ENCODE measurements at regions not wholly inside any gene's neighbourhood (a gene's known extent, or its start where the extent isn't known, plus 50 kb on each side); places are given as distances from the start of the nearest gene placed in this dataset.

DNA sequence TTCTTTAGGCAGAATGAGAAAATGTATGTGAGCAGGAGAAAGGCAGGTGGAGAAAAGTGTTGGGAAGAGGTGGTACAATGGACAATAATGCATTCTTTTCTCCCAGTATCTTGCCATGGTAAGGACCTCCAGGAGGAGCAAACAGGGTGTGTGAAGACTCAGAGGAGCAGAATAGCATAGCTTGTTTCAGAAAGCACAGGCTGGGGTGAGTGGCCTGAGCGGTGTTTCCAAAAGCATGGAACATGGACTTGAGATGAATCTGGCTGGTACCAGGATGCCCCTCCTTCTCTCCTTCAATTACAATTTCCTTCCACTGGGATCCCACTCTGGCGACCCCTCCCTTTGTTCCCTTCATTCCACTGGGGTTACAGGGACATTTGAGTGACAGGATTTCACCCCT is 123.4 kb upstream of the TNR start:
- no peaks in the 10 kb centered on the region for H3K36me3 ChIP-seq
- H3K27ac ChIP-seq, result no peak overlapping the region
- H3K4me3 ChIP-seq, result no peak overlapping the region
- H3K9me3 ChIP-seq, result no peaks in the 10 kb centered on the region
- no peak for TF ChIP-seq Cebpa-rat (IDR thresholded peaks at IDR 0.05)
- H3K27me3 ChIP-seq, result no peaks in the 10 kb centered on the region
- H3K4me2 ChIP-seq, result no peak overlapping the region
- no peaks in the 10 kb centered on the region for H4K20me1 ChIP-seq
- H3K4me1 ChIP-seq, result no peaks in the 10 kb centered on the region
- no peak overlapping the region for H3K9ac ChIP-seq

GRCh38 chr1:175865041-175865766 is 121.8 kb upstream of the TNR start:
- no peak overlapping the region for H3K4me3 ChIP-seq
- H3K27me3 ChIP-seq, result no peaks in the 10 kb centered on the region
- TF ChIP-seq Cebpa-rat (IDR thresholded peaks at IDR 0.05), result no peak
- H4K20me1 ChIP-seq, result no peaks in the 10 kb centered on the region
- H3K4me2 ChIP-seq, result no peak overlapping the region
- H3K27ac ChIP-seq, result no peak overlapping the region
- H3K4me1 ChIP-seq, result no peaks in the 10 kb centered on the region
- no peaks in the 10 kb centered on the region for H3K9me3 ChIP-seq
- H3K9ac ChIP-seq, result no peak overlapping the region
- H3K36me3 ChIP-seq, result no peaks in the 10 kb centered on the region

DNA sequence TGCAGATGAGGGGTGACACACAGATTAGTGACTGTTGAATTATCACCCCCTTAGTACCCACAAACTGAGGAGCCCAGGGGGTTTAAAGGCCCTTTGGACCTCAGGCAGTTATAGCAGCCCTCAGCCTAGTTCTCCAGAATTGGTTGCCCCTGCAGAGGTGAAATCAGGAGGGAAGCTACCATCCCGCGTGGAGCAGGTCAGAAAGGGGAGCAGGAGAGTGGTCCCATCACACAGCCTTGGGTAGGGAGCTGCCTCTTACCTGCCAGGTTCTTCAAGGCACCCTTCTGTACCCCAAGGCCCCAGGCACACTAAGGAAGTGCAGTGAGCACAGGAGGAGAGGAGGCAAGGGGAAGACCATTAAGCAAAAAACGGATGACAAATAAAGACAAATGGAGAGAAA is 121.2 kb upstream of the TNR start:
- Histone ChIP-seq H3K4me3 (no peak overlapping the region), H3K9me3 (no peaks in the 10 kb centered on the region), H3K9ac (no peak overlapping the region), H3K27ac (no peak overlapping the region), H3K4me1 (no peaks in the 10 kb centered on the region), H3K27me3 (no peaks in the 10 kb centered on the region), H3K4me2 (no peak overlapping the region), H3K36me3 (no peaks in the 10 kb centered on the region), H4K20me1 (no peaks in the 10 kb centered on the region)
- no peak for TF ChIP-seq Cebpa-rat (IDR thresholded peaks at IDR 0.05)

- no peak overlapping the region for H3K4me3 ChIP-seq
- H3K4me2 ChIP-seq, result no peak overlapping the region
- H3K27me3 ChIP-seq, result no peaks in the 10 kb centered on the region
- H3K4me1 ChIP-seq, result no peaks in the 10 kb centered on the region
- no peaks in the 10 kb centered on the region for H4K20me1 ChIP-seq
- no peak overlapping the region for H3K27ac ChIP-seq
- H3K9ac ChIP-seq, result no peak overlapping the region
- H3K9me3 ChIP-seq, result no peaks in the 10 kb centered on the region
- H3K36me3 ChIP-seq, result no peaks in the 10 kb centered on the region
- no peak for TF ChIP-seq Cebpa-rat (IDR thresholded peaks at IDR 0.05)
These were observed 120.8 kb upstream of the TNR start for GRCh38 chr1:175864183-175864582.

- Histone ChIP-seq H3K4me2 (no peak overlapping the region), H3K27me3 (no peaks in the 10 kb centered on the region), H3K9ac (no peak overlapping the region), H3K27ac (no peak overlapping the region), H3K4me3 (no peak overlapping the region), H3K9me3 (no peaks in the 10 kb centered on the region), H4K20me1 (no peaks in the 10 kb centered on the region), H3K4me1 (no peaks in the 10 kb centered on the region), H3K36me3 (no peaks in the 10 kb centered on the region)
- TF ChIP-seq Cebpa-rat (IDR thresholded peaks at IDR 0.05), result no peak
These were observed 120.1 kb upstream of the TNR start for GRCh38 chr1:175863299-175864050.

DNA sequence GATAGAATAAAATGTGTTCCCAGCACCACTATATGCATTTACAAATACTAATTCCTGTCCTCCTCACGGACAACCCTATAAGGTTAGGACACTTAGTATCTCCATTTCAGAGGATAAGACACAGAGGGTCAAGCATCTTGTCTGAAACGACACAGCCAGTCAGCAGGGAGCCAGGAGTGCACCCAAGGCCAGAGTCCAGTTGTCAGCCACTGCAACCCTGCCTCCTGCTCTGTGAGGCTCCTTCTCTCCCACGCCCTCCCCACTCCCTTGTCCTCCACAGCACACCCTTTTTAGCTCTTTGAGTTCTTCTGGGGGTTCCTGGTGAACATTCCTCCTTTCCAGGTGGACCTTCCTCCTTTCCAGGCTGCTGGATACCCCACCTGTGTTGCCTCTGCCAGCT is 119.0 kb upstream of the TNR start:
- Histone ChIP-seq H3K36me3 (no peaks in the 10 kb centered on the region), H3K4me1 (no peaks in the 10 kb centered on the region), H3K4me3 (no peak overlapping the region), H3K27me3 (no peaks in the 10 kb centered on the region), H3K9ac (no peak overlapping the region), H3K9me3 (no peaks in the 10 kb centered on the region), H3K27ac (no peak overlapping the region), H4K20me1 (no peaks in the 10 kb centered on the region), H3K4me2 (no peak overlapping the region)
- no peak for TF ChIP-seq Cebpa-rat (IDR thresholded peaks at IDR 0.05)

GRCh38 chr1:175861626-175862367 is 118.4 kb upstream of the TNR start:
- Histone ChIP-seq H3K27ac (no peak overlapping the region), H3K4me1 (no peaks in the 10 kb centered on the region), H4K20me1 (no peaks in the 10 kb centered on the region), H3K27me3 (no peaks in the 10 kb centered on the region), H3K9ac (no peak overlapping the region), H3K4me2 (no peak overlapping the region), H3K9me3 (no peaks in the 10 kb centered on the region), H3K36me3 (no peaks in the 10 kb centered on the region), H3K4me3 (no peak overlapping the region)
- TF ChIP-seq Cebpa-rat (IDR thresholded peaks at IDR 0.05), result no peak

DNA sequence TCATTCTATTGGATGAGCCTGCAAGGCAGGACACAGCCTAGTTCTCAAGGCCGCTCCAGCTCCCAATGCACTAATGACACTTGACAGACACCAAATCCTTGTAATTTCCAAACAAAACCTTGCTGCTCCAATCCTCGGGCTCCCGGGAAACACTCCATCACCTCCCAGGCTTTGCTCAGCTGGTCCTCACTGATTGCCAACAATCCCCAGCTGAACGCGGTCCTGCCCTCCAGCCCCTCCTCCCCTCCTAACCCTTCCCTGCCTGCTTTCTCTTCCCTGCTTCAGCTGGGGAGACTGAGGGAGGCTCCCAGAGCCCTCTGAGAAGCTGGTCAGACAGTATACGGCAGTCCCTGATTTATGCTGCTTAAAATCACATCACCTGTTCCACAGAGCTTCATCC is 114.4 kb upstream of the TNR start:
- Histone ChIP-seq H3K4me1 (no peaks in the 10 kb centered on the region), H3K27ac (no peak overlapping the region), H3K27me3 (no peaks in the 10 kb centered on the region), H3K4me2 (no peak overlapping the region), H4K20me1 (no peaks in the 10 kb centered on the region), H3K4me3 (no peak overlapping the region), H3K36me3 (no peaks in the 10 kb centered on the region), H3K9ac (no peak overlapping the region), H3K9me3 (no peaks in the 10 kb centered on the region)
- no peak for TF ChIP-seq Cebpa-rat (IDR thresholded peaks at IDR 0.05)

DNA sequence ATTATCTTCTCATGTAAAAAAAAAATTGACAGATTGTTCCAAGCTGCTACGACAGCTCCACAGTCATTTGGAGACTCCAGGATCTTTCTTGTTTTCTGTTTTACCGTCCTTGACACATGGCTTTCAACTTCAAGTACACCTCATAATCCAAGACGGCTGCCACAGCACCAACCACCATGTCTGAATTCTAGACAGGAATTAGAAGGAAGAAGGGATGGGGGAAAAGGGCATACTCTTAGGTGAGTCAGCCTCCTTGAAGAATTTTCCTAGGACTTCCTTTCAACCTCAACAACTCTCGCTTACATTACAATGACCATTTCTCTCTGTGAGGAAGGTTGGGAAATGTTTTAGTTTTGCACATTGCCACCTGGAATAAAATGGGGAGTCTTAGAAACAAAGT is 110.3 kb upstream of the TNR start:
- Histone ChIP-seq H3K27ac (no peak overlapping the region), H3K36me3 (no peaks in the 10 kb centered on the region), H3K4me3 (no peak overlapping the region), H3K27me3 (no peaks in the 10 kb centered on the region), H4K20me1 (no peaks in the 10 kb centered on the region), H3K4me1 (no peaks in the 10 kb centered on the region), H3K9me3 (no peaks in the 10 kb centered on the region), H3K4me2 (no peak overlapping the region), H3K9ac (no peak overlapping the region)
- no peak for TF ChIP-seq Cebpa-rat (IDR thresholded peaks at IDR 0.05)

GRCh38 chr1:175851749-175852148 is 108.4 kb upstream of the TNR start:
- Histone ChIP-seq H3K36me3 (no peaks in the 10 kb centered on the region), H3K9ac (no peak overlapping the region), H3K9me3 (no peaks in the 10 kb centered on the region), H3K4me3 (no peak overlapping the region), H3K4me1 (no peaks in the 10 kb centered on the region), H3K27ac (no peak overlapping the region), H3K27me3 (no peaks in the 10 kb centered on the region), H3K4me2 (no peak overlapping the region), H4K20me1 (no peaks in the 10 kb centered on the region)
- no peak for TF ChIP-seq Cebpa-rat (IDR thresholded peaks at IDR 0.05)
